ENCODE measurements at regions not wholly inside any gene's neighbourhood (a gene's known extent, or its start where the extent isn't known, plus 50 kb on each side); places are given as distances from the start of the nearest gene placed in this dataset.

GRCh38 chr7:51613911-51614357, 297.3 kb upstream of the COBL start:
- Histone ChIP-seq H3K36me3 (no peaks in the 10 kb centered on the region), H3K4me3 (no peak overlapping the region), H3K27ac (peak overlapping the region in 2 of 4 donors; percentile 1 to 8), H3K9me3 (no peaks in the 10 kb centered on the region), H3K4me1 (peaks cover 0 to 6% (median 4%) of the 10 kb centered on the region in 4 donors), H3K27me3 (no peaks in the 10 kb centered on the region)
- TF ChIP-seq POLR2AphosphoS5 (IDR thresholded peaks at IDR 0.05) (no peak), POLR2A (IDR thresholded peaks at IDR 0.05) (no peak), CTCF (IDR thresholded peaks at IDR 0.05) (no peak), EP300 (IDR thresholded peaks at IDR 0.05; ENCODE audit: low read depth) (no peak)
- intact Hi-C loops (cut with DNase I; ENCODE audit: low total_unique reads) (no loop called here), in situ Hi-C loops (cut with MboI; ENCODE audit: low pct_ligation_motif_present in 1 of 4, low pct_unique_long_range_greater_than_20kb in 1 of 4, low sequenced_read_pairs in 3 of 4) (no loop called here)
- WGBS, 2 donors (ENCODE audit: low coverage in 1 of 2): 62 to 73% methylated on average over 5 to 6 of the region's 6 CpGs
- DNase-seq: no peak

GRCh38 chr7:51611937-51612336, 295.3 kb upstream of the COBL start:
- no peak overlapping the region for H3K27ac ChIP-seq
- 88 to 100% methylated on average over 1 of the region's 1 CpG for WGBS, 2 donors (ENCODE audit: low coverage in 1 of 2)
- DNase-seq: no peak

DNA sequence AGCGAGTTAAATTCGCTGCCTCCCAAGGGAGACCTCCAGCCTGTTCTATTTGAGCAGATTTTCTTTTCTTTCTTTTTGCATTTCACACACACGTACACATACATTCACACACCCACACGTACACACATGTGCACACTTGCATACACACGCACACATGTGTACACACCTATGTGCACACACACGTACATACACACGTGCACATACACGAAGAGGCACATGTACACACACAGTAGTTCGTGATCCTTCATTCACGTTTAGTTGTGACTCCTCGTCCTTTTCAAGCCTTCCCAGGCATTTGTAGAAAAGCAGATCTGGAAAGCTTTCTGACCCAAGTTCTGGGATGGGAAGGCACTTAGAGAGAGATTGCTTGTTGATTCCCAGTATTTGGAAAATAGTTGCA, 290.8 kb upstream of the COBL start:
- no peaks in the 10 kb centered on the region for H3K9me3 ChIP-seq
- H3K4me1 ChIP-seq: peaks cover 4 to 19% (median 12%) of the 10 kb centered on the region in 4 donors
- peak overlapping the region in 2 of 4 donors; percentile 23 to 58 for H3K27ac ChIP-seq
- no peak overlapping the region for H3K4me3 ChIP-seq
- TF ChIP-seq POLR2A (IDR thresholded peaks at IDR 0.05): no peak
- no peak for TF ChIP-seq POLR2AphosphoS5 (IDR thresholded peaks at IDR 0.05)
- no peak for TF ChIP-seq EP300 (IDR thresholded peaks at IDR 0.05; ENCODE audit: low read depth)
- TF ChIP-seq CTCF (IDR thresholded peaks at IDR 0.05): no peak
- intact Hi-C loops (cut with DNase I; ENCODE audit: low total_unique reads) (no loop called here), in situ Hi-C loops (cut with MboI; ENCODE audit: low pct_ligation_motif_present in 1 of 4, low pct_unique_long_range_greater_than_20kb in 1 of 4, low sequenced_read_pairs in 3 of 4) (no loop called here)
- DNase-seq: no peak
- WGBS, 2 donors (ENCODE audit: low coverage in 1 of 2): 79 to 83% methylated on average over 11 of the region's 11 CpGs
- H3K36me3 ChIP-seq: no peaks in the 10 kb centered on the region
- no peaks in the 10 kb centered on the region for H3K27me3 ChIP-seq

More at GRCh38 chr7:51611937-51612336, 295.3 kb upstream of the COBL start:
- Histone ChIP-seq H3K36me3 (no peaks in the 10 kb centered on the region), H3K27me3 (no peaks in the 10 kb centered on the region), H3K4me1 (peaks cover 4 to 19% (median 11%) of the 10 kb centered on the region in 4 donors), H3K4me3 (no peak overlapping the region), H3K9me3 (no peaks in the 10 kb centered on the region)
- in situ Hi-C loops (cut with MboI; ENCODE audit: low pct_ligation_motif_present in 1 of 4, low pct_unique_long_range_greater_than_20kb in 1 of 4, low sequenced_read_pairs in 3 of 4) (no loop called here), intact Hi-C loops (cut with DNase I; ENCODE audit: low total_unique reads) (no loop called here)
- no peak for TF ChIP-seq EP300 (IDR thresholded peaks at IDR 0.05; ENCODE audit: low read depth)

DNA sequence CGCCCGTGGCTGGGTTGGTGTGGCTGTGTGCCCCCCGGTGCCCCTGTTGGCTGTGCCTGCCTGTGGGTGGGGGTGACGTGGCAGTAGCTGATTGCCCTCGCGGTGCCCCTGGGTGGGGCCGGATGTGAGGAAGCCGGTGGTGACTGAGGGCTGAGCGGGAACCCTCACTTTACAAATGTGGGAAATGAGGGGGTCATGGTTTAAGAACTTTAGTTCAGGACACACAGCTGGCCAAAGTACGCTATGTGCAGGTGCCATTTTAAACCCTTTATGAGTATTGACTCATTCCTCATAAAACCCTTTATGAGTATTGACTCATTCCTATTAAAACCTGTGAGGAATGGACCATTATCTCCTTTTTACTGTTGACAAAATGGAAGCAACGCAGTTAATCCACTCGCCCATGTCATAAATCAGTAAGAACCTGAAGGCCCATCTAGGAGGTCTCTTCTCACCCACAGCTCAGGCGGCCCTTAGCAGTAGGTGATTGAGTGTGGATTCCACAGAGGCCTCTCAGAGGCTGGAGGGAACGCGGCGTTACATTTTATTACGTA, 290.1 kb upstream of the COBL start:
- no peaks in the 10 kb centered on the region for H3K36me3 ChIP-seq
- intact Hi-C loops (cut with DNase I; ENCODE audit: low total_unique reads): no loop called here
- in situ Hi-C loops (cut with MboI; ENCODE audit: low pct_ligation_motif_present in 1 of 4, low pct_unique_long_range_greater_than_20kb in 1 of 4, low sequenced_read_pairs in 3 of 4): no loop called here
- 17 to 41% methylated on average over 3 to 17 of the region's 17 CpGs for WGBS, 2 donors (ENCODE audit: low coverage in 1 of 2)
- H3K4me3 ChIP-seq: no peak overlapping the region
- peaks cover 1 to 18% (median 11%) of the 10 kb centered on the region in 4 donors for H3K4me1 ChIP-seq
- H3K27ac ChIP-seq: peak overlapping the region in 2 of 4 donors; percentile 56 to 58
- DNase-seq: peak; percentile 68
- no peaks in the 10 kb centered on the region for H3K27me3 ChIP-seq
- no peaks in the 10 kb centered on the region for H3K9me3 ChIP-seq
- TF ChIP-seq POLR2A (IDR thresholded peaks at IDR 0.05) (no peak), POLR2AphosphoS5 (IDR thresholded peaks at IDR 0.05) (peak in 2 of 3 donors; percentile 68 to 80), CTCF (IDR thresholded peaks at IDR 0.05) (no peak), EP300 (IDR thresholded peaks at IDR 0.05; ENCODE audit: low read depth) (peak; percentile 53)

DNA sequence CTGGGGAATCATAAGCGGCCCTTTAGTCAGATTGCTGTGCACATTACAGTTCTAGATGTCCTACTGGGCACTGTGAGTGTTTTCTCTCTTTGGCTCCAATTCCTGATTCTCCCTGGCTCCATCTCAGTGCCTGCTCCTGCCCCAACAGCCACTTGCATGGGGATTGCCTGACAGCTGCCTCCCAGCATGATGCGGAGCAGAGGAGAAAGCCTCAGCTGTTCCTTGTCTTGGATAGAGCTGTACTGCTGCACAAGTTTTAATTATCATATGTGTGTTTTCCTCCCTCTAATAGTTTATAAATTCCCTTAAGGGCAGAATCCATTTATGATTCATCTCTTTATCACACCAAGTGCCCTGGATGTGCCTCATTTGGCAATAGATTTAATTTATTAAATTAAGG, 285.8 kb upstream of the COBL start:
- Histone ChIP-seq H3K36me3 (no peaks in the 10 kb centered on the region), H3K4me3 (no peak overlapping the region), H3K4me1 (peaks cover 0 to 5% (median 4%) of the 10 kb centered on the region in 4 donors), H3K9me3 (no peaks in the 10 kb centered on the region), H3K27me3 (no peaks in the 10 kb centered on the region), H3K27ac (no peak overlapping the region)
- 76% methylated on average over 2 of the region's 2 CpGs; no CpG with 5 or more reads in 1 of the 2 donors for WGBS, 2 donors (ENCODE audit: low coverage in 1 of 2)
- in situ Hi-C loops (cut with MboI; ENCODE audit: low pct_ligation_motif_present in 1 of 4, low pct_unique_long_range_greater_than_20kb in 1 of 4, low sequenced_read_pairs in 3 of 4) (no loop called here), intact Hi-C loops (cut with DNase I; ENCODE audit: low total_unique reads) (no loop called here)
- no peak for DNase-seq
- TF ChIP-seq CTCF (IDR thresholded peaks at IDR 0.05) (no peak), EP300 (IDR thresholded peaks at IDR 0.05; ENCODE audit: low read depth) (no peak), POLR2AphosphoS5 (IDR thresholded peaks at IDR 0.05) (no peak), POLR2A (IDR thresholded peaks at IDR 0.05) (no peak)
